ENCODE measurements at regions not wholly inside any gene's neighbourhood (a gene's known extent, or its start where the extent isn't known, plus 50 kb on each side); places are given as distances from the start of the nearest gene placed in this dataset.
"Not testable (repeated sequence)": the region's sequence is repeated elsewhere in the genome, so short reads cannot be mapped to it uniquely, and the experiment has no call there.

DNA sequence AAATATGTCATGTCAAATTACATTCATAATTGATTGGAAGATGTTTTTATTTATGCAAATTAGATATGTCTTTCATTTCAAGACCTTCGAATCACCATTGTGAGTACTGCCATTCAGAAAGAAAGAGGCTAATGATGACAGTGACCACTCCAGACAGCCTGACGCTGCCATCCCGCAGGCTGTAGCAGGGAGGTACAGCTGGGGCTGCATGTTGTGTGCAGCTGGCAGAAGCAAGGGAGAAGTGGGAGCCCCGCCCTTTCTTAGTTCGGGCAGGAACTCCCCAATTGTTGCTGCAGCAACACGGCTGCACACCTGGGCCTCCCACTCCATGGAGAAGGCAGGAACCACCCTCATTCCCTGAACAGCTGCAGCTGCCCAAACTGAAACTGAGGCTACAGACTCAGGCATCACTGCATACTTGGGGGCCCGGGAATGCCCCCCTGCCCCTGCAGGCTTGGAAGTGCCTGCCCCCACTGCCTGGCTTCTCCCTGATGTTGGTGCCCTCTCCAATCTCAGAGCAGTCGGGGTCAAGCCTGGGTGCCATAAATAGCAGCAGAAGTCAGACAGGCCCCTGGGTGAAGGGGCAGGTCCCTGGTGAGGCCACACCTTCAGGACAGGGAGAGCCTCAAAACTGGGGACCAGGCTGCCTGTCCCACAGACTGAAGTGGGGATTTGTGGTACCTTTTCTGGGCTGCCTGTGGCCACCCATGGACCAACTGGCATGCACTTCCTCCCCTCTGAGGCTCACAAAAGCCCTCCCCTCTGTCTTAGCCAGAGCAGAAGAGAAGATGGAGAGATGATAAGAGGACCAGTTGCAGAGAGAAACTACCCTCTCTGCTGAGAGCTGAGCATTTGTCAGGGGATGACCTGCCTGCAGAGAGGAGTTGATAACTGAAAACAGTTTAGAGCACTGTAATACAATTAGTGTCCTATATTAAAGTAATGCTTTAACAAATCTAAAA lies 964.6 kb downstream of the SI start:
- DNase-seq (ENCODE audit: low read depth) = no peak

DNA sequence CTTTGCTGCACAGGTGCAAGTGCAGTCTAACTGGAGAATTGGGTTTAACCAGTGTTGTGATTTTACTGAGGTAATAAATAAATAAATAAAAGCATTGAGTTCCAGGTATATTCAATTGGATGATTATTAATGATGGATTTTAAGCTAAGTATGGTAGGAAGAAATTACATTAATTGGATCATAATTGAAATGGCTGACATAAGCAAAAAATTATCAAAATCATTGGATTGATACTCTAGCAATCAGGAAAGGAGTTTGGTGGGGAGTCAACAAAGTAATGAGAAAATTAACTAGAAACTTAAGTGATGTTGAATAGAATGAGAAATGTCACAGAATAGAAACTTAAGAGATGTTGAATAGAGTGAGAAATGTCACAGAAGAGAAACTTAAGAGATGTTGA lies 981.9 kb downstream of the SI start:
- DNase-seq (ENCODE audit: low read depth) = no peak

DNA sequence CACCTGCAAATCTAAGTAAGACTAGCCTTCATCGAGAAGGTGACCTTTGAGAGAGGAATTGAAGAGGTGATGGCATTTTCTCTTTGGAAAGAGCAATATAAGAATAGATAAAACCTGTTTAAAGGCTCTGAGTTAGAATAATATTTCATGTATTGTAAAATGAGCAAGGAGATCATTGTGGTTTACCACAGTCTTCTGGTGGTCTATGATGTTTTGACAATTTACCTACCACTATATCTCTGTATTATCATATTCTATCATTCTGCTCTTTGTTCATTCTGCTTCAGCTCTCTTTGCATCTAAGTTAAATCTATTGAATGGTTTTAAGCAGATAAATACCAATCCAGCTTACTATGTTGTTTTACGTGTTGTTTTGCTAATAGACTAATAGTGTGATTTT lies 982.3 kb downstream of the SI start:
- DNase-seq (ENCODE audit: low read depth) = no peak

DNA sequence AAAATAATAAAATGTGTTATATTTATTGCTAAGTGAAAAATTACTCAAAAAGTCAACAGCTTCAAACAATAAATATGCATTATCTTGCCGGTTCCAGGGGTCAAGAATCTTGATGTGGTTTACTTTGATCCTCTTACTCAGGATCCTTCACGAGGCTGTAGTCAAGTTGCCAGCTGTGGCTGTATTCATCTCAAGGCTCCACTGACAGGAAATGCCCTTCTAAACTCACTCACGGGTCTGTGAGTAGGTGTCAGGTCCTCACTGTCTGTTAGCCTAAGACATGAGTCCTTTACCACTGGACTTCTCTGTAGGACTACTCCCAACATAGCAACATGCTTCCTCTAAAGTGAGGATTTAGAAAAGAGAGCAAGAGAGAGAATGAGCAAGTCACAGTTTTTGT lies 983.0 kb downstream of the SI start:
- no peak for DNase-seq (ENCODE audit: low read depth)

DNA sequence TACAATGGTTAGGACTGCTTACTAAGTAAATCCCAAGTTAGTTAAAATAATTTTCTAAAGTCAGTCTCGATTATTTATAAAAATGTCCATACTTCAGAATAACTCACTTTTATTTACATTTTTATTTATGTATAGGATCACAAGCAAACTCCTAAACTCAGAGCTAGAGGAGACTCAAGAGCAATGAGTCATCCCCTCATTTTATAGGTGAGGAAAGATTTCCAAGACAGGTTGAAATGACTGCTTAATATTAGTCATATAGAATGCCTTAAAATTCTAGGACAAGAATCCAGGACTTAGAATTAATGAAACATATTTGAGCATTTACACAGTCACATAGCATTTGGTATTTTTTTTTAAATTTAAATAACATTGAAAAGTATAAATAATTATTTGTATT lies 983.8 kb downstream of the SI start:
- DNase-seq (ENCODE audit: low read depth) = no peak

DNA sequence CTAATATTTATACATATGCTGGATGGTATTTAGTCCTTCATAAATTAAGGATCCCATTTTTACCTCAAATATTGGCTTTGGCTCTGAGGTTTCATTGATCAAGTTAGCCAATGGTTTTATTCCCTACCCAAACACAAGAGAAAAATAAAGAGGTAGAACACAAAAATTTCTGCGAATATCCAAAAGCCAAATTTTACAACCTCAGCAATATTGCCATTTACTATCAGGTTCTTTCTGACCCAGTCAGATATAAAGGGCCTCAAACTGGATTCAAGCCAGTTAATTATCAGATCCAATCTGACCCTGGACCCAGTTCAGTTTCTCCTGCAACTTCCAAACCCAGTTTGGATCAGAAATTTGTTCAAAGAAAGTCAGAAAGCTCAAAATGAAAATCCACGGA lies 998.1 kb downstream of the SI start:
- no peak for DNase-seq (ENCODE audit: low read depth)

DNA sequence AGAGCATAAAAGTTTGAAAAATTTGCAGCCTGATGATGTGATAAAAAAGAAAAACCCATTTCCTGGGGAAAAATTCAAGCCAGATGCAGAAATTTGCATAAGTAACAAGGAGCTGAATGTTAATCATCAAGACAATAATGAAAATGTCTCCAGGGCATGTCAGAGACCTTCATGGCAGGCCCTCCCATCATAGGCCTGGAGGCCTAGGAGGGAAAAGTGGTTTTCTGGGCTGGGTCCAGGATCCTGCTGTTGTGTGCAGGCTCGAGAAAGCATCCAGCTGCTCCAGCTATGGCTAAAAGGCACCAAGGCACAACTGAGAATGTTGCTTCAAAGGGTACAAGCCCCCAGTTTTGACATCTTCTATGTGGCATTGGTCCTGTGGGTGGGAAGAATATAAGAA lies 1014.0 kb downstream of the SI start:
- no peak for DNase-seq (ENCODE audit: low read depth)

DNA sequence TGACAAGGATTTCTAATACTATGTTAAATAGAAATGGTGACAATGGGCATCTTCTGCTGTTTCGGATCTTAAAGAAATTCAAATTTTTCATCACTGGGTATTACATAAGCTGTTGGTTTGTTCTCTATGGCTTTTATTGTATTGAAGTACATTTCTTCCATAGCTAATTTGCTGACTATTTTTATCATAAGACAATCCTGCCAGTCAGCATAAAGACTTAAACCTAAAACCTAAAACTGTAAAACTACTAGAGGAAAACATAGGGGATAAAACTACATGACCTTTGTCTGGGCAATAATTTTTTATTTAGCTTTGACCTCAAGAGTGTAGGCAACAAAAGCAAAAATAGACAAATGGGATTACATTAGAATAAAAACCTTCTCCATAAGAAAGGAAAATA lies 1017.4 kb downstream of the SI start:
- no peak for DNase-seq (ENCODE audit: low read depth)

DNA sequence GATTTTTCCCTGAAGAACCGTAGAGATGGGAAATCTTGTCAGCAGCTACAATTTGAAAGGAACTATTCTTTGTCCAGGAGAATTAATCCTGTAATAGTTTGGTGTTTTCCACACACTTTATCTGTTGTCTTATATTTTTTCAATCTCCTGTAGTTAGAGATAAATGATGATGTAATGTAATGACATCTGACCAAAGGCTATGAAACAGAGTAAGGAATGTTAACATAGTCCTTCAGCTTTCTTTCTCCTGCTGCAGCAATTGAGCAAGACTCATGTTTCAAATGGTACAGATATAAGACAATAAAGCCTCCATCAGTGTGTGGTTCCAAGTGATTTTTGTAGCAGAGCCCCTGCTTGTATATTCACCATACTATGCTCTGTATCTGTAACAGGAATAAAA lies 1028.4 kb downstream of the SI start:
- DNase-seq (ENCODE audit: low read depth) = no peak

DNA sequence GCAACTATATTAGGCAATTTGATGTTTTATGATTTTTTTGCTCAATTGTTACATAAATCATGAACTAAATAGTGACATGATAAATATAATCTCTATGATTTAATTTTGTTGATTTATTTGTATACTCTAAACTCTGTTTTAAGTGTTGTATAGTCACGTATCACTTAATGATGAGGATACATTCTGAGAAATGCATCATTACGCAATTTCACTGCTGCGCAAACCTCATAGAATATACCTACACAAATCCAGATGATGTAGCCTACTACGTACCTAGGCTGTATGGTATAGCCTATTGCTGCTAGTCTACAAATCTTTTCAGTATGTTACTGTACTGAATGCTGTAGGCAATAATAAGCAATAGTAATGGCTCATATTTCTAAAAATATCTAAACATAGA lies 1029.8 kb downstream of the SI start:
- DNase-seq (ENCODE audit: low read depth) = no peak

DNA sequence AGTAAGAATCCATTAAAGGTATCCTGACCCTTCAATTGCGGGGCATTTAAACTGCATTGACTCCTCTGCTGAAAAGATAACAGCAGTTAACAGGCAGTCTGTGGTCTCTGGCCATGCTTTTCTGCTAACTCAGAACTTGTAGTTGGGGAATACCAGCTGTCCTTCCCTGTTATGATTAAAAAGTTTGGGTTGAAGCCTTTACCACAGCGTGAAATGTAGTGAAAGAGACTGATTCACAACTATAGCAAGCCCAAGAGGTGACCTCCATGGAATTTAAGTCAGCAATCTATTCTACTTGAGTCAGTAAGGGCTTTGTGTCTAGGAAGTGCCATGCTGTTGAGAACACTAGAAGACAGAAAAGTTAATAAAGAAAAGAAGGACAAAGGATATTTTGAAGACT lies 1037.3 kb downstream of the SI start:
- DNase-seq (ENCODE audit: low read depth) = no peak

DNA sequence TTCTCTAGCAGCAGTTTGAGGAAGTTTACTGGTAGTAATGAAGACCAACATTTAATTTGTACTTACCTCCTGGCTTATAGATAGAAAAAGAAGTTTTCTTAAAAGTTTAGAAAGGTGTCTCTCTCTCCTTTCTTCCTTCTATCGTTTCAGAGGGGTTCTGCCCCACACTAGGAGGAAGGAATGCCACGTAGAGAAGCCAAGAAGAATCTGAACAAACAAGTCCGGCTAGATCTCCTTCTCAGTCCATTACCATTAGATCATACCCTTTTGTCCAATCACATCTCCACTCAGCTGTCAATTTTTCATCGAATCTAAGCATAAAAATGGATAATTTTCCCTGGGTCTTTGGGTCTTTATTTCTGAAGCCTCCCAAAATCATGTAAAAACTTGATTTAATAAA lies 1048.1 kb downstream of the SI start:
- DNase-seq (ENCODE audit: low read depth) = no peak

DNA sequence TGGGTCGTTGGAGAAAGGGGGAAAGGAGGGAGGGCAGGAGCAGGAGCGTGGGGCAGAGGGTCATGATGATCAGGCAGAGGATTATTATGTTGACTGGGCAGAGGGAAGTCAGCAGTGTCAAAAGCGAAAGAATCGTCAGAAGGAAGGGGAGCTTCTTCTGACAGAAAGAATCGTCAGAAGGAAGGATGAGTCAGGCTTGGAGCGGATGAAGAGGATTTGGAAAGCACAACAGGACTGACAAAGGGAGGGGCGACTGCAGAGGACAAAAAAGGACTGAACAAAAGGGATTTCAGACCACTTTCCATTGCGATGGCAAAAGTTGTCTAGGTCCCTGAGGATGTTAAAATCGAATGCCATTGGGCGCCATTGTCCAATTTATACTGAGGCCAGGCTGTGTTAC lies 1053.5 kb downstream of the SI start:
- no peak for DNase-seq (ENCODE audit: low read depth)

DNA sequence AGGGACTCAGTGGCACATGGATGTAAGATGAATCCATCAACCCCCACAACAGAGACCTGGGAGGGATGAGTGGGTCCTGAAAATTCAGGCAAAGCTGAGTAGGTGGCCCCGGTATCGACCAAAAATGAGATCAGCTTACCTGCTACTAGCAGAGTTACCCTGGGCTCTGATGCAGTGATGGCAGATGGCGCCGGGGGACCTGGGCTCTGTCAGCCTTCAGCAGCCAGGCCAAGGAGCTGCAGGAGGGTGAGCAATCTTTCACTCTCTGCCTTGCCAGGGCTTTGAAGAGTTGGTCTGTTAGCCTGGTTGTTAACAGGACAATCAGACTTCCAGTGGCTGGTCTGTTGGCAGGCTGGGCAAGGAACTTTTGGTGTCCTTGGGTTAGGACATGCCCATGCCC lies 1054.8 kb downstream of the SI start:
- no peak for DNase-seq (ENCODE audit: low read depth)

DNA sequence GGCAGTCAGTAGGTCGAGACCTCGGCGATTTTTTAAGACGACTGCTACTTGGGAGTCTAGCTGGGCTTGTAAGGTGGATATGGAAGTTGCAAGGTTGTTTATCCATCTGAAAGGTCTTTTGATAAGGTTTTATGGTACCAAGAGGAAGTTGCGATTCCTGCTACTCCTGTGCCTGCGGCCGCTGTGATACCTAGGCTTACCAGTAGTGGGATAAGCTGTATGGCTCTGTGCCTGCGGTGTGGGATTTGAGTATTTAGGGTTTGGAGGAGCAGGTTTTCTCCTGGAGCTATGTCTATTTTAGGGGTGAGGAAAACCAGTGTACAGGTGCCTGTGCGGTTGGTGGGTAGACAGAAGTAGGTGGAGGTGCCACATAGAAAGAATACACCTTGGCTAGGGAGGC lies 1059.8 kb downstream of the SI start:
- no peak for DNase-seq (ENCODE audit: low read depth)

DNA sequence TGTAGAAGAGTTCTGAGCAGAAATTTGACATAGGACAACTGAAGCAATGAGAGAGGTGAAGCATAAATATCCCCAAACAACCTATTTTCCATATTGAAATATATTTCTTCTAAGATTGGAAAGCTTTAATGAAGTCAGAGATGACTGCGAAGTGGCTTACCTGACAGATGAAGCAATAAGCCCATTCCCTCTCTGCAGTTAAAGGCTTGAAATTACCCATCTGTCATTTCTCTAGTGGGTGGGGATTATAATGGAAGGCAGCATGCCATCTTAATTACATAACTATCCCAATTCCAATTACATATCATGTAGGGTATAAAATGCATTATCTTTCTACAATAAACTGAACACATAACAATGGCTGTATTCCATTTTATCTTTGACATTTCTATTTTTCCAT lies 1070.5 kb downstream of the SI start:
- DNase-seq (ENCODE audit: low read depth) = no peak

DNA sequence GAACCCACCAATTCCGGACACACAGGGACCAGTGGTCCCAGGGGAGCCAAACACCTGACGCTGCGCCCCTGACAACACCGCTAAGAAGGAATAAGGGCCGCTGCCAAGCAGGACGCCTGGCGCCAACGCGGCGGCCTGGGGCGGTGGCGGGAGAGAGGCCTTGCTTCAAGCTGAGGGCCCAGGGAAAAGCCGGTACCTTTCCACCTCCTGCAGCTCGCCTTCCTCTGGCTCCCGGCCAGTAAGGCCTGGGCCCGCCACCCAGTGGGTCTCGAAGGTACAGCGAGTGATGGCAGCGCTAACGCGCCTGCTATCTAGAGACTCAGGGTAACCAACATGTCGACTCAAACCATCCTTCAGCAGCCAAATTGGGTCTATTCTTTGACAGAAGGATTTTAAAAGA lies 1074.1 kb downstream of the SI start:
- DNase-seq (ENCODE audit: low read depth) = no peak

DNA sequence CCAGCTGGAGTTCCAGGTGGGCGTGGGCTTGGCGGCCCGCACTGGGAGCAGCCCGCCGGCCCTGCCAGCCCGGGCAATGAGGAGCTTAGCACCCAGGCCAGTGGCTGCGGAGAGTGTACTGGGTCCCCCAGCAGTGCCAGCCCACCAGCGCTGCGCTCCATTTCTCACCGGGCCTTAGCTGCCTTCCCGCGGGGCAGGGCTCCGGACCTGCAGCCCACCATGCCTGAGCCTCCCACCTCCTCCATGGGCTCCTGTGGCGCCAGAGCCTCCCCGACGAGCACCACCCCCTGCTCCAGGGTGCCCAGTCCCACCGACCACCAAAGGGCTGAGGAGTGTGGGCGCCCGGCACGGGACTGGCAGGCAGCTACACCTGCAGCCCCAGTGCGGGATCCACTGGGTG lies 1075.3 kb downstream of the SI start:
- DNase-seq (ENCODE audit: low read depth) = not testable (repeated sequence)

DNA sequence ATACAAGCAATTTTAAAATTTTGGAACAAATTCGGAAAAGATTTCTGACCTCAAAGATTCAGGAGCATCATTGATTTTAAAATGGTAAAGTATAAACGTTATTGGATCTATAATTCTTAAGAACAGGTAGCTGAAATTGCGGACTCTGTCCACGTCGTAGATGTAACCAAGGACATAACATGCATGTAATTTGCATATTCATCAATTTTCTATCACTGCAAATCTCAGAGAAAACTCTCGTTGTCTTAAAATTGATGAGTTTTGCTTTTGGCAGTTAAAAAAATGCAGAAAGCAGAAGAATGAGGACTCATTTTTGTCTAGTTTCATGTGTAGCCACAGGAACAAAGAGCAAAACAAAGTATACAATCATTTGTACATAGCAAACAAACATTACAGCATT lies 1094.4 kb downstream of the SI start:
- DNase-seq (ENCODE audit: low read depth) = no peak

DNA sequence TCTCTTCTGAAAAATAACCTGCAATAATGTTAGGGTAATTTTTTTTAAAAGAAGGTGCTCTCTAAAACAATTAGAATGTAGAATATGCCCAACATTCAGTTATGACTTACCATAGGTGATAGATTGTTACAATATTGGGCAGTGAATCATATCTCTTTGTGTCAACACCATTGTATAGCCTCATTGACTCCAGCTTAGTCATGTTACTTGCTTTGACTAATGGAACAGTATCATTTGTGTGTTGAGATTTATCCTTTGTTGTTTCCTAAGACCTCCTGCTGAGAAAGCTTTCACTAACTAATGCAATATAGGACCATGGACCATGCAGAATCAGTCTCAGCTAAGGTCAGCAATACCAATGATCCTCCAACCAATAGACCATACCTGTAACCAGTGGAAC lies 1106.4 kb downstream of the SI start:
- DNase-seq (ENCODE audit: low read depth) = no peak

DNA sequence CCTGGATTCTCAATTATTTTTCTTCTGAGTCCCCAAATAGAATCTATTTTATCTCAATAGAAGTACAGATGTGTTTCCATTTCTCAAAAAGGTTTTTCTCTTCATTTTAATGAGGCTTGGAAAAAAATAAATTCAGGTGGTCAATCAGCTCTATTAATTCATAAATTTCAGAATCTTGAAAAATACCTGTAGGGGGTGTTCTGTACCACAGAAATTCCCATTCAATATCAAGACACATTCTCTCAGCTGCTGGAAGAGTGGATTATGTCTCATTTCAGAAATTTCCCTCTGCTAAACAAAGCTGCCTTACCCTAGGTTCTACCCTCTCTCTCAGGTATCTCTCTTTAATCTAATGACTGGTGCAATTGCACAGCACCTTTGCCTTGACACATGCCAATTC lies 1121.2 kb downstream of the SI start:
- no peak for DNase-seq (ENCODE audit: low read depth)

DNA sequence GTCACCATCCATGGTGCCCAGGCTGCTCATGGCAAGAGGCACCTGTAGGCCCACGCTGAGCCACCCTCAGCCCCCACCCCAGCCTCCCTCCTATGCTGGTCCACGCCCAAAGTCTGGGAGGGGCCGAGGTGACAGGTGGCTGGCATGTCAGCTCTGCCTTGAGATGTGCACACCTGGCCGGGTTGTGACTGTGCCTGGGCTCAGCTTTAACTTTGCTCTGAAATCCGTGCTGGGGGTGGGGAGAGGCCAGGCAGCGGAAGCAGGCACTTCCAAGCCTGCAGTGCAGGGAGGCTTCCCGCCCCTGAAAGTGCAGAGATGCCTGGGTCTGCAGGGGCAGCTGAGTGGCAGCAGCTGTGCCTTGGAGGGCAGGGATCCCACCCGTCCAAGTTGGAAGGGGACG lies 1124.8 kb downstream of the SI start:
- no peak for DNase-seq (ENCODE audit: low read depth)

DNA sequence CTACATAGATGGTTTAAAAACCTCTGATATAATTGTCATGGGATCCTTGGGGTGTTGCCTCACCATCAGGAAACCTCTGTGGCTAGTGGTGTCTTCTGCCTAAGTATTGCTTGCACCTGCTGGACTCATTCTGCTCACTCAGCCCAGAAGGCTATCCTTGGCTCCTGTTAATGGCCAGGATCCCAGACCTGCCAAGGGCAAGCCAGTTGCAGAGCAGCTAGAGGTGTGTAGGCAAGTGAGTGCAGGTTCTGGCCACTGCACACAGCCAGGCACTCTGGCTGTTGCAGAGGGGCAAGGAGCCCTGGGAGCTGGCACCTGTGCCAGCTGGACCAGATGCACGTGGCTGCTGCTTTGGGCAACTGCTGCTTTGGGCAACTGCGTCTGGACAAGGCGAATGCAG lies 1125.8 kb downstream of the SI start:
- no peak for DNase-seq (ENCODE audit: low read depth)

DNA sequence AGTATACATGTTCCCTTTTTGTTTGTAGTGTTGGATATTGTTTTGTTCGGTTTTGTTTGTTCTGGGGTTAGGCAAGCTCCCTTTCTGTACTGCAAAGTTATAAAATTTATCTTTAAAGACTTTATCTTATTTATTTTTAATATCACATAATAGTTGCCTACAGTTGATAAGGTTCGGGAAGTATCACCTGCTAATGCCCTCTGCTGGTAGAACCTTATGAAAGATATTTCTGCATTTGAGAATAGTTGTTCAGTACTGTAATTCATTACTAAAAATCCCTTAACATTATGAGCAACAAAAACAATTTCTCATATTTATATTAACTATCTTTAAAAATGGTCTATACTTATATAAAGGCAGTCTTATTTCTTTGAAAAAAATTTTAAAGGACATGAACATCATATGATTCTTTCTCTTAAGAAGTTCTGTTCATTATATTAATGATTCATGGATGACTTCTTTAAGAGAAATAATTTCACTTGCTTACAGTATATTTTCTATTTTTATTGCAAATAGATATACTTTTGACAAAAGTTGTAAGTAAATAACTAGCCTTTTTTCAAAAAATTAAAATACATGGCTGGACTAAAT lies 1126.8 kb downstream of the SI start:
- no peak for DNase-seq (ENCODE audit: low read depth)
